A673 (cell line): ENCODE measurements at regions not wholly inside any gene's neighbourhood (a gene's known extent, or its start where the extent isn't known, plus 50 kb on each side); places are given as distances from the start of the nearest gene placed in this dataset.

Experiments used
- BruUV-seq: library from RNA; stranded (reverse); fragments of 400-500 nt; replicated peaks from 2 replicates; lab custom pipeline; 2021; lab: Mats Ljungman, UMichigan
- CTCF ChIA-PET: fragments of 300-600 bp; sonication (Branson Sonifier 250); formaldehyde crosslinking; loops from one replicate; lab custom pipeline; 2022; ENCODE audit warnings: antibody characterized with exemption; lab: Charles Lee
- POLR2A ChIA-PET: fragments of 300-600 bp; sonication (Branson Sonifier 250); formaldehyde crosslinking; loops from one replicate; lab custom pipeline; 2022; ENCODE audit warnings: antibody characterized with exemption; ENCODE audit not compliant: low non-redundant PET; lab: Charles Lee
- DNase-seq: peaks from one replicate; pipeline ENCODE4 v3.0.0-alpha.2; 2015; ENCODE audit warnings: low spot score
- H3K27ac ChIP-seq: fragments of 200-600 bp; sonication (generic); 2 replicates; pipeline ENCODE4 v1.5.1; 2016; ENCODE audit warnings: mixed run types, low read depth, mild to moderate bottlenecking, mixed read lengths, antibody characterized with exemption, low read length; ENCODE audit not compliant: poor library complexity, severe bottlenecking
- H3K27me3 ChIP-seq: fragments of 200-600 bp; sonication (generic); replicated peaks from 2 replicates; pipeline ENCODE4 v1.6.1; 2017; ENCODE audit warnings: mixed run types, low read depth, mild to moderate bottlenecking, mixed read lengths, antibody characterized with exemption, low read length; ENCODE audit not compliant: insufficient read depth, poor library complexity
- H3K36me3 ChIP-seq: fragments of 200-600 bp; sonication (generic); 2 replicates; pipeline ENCODE4 v1.6.1; 2016; ENCODE audit warnings: mixed run types, mild to moderate bottlenecking, mixed read lengths, antibody characterized with exemption, low read length; ENCODE audit not compliant: insufficient read depth, poor library complexity, severe bottlenecking
- H3K4me1 ChIP-seq: fragments of 200-600 bp; sonication (generic); 2 replicates; pipeline ENCODE4 v1.6.1; 2017; ENCODE audit warnings: mixed run types, mild to moderate bottlenecking, mixed read lengths, antibody characterized with exemption, low read length; ENCODE audit not compliant: insufficient read depth, poor library complexity, severe bottlenecking
- H3K4me3 ChIP-seq: fragments of 200-600 bp; sonication (generic); 2 replicates; pipeline ENCODE4 v1.5.1; 2016; ENCODE audit warnings: low read depth, mixed run types, mild to moderate bottlenecking, mixed read lengths, low read length; ENCODE audit not compliant: poor library complexity, severe bottlenecking
- H3K9me3 ChIP-seq: fragments of 200-600 bp; sonication (generic); 2 replicates; pipeline ENCODE4 v1.6.1; 2016; ENCODE audit warnings: mixed run types, low read depth, mild to moderate bottlenecking, mixed read lengths, antibody characterized with exemption, low read length; ENCODE audit not compliant: poor library complexity, severe bottlenecking
- CTCF ChIP-seq: fragments of 300-800, 200-600 bp; sonication (generic); conservative IDR thresholded peaks from 2 replicates; pipeline ENCODE4 v1.5.1; 2017; ENCODE audit warnings: low read depth, mild to moderate bottlenecking, antibody characterized with exemption, low read length, moderate library complexity, mixed read lengths
- EZH2 ChIP-seq: fragments of 200-600 bp; sonication (generic); IDR thresholded peaks from 2 replicates; pipeline ENCODE4 v1.6.1; 2017; ENCODE audit warnings: borderline replicate concordance, low read depth, mild to moderate bottlenecking, mixed read lengths, antibody characterized with exemption, low read length; ENCODE audit not compliant: poor library complexity, severe bottlenecking
- intact Hi-C: fragments of 100-400 bp; cut with micrococcal nuclease; formaldehyde crosslinking; loops from one replicate; pipeline ENCODE4 v1.10.0; 2022; ENCODE audit not compliant: unreplicated experiment

GRCh38 chr1:78348496-78349284 lies 142.1 kb upstream of the PTGFR start:
- no peak for DNase-seq
- intact Hi-C loops: no loop called here
- CTCF ChIA-PET: no interaction called here

GRCh38 chr1:78351551-78352216 lies 139.1 kb upstream of the PTGFR start:
- no peak overlapping the region for H3K4me3 ChIP-seq
- H3K27me3 ChIP-seq: no peaks in the 10 kb centered on the region
- no peaks in the 10 kb centered on the region for H3K4me1 ChIP-seq
- POLR2A ChIA-PET: no interaction called here
- intact Hi-C loops: no loop called here
- no peak overlapping the region for H3K27ac ChIP-seq
- H3K9me3 ChIP-seq: no peaks in the 10 kb centered on the region
- no peak for DNase-seq
- CTCF ChIA-PET: no interaction called here
- no peaks in the 10 kb centered on the region for H3K36me3 ChIP-seq
- BruUV-seq: no TSS peak
- TF ChIP-seq CTCF (no peak), EZH2 (no peak)

More at GRCh38 chr1:78348496-78349284, 142.1 kb upstream of the PTGFR start:
- H3K9me3 ChIP-seq: no peaks in the 10 kb centered on the region
- no peak overlapping the region for H3K27ac ChIP-seq
- no peaks in the 10 kb centered on the region for H3K27me3 ChIP-seq
- H3K4me1 ChIP-seq: no peaks in the 10 kb centered on the region
- no peaks in the 10 kb centered on the region for H3K36me3 ChIP-seq
- POLR2A ChIA-PET: no interaction called here
- no TSS peak for BruUV-seq
- TF ChIP-seq EZH2 (no peak), CTCF (no peak)
- H3K4me3 ChIP-seq: no peak overlapping the region

- no TSS peak for BruUV-seq
- no peak overlapping the region for H3K27ac ChIP-seq
- intact Hi-C loops: no loop called here
- DNase-seq: no peak
- ChIA-PET POLR2A (no interaction called here), CTCF (no interaction called here)
- TF ChIP-seq EZH2 (no peak), CTCF (no peak)
- H3K4me3 ChIP-seq: no peak overlapping the region
- no peaks in the 10 kb centered on the region for H3K9me3 ChIP-seq
- no peaks in the 10 kb centered on the region for H3K4me1 ChIP-seq
- no peaks in the 10 kb centered on the region for H3K36me3 ChIP-seq
- no peaks in the 10 kb centered on the region for H3K27me3 ChIP-seq
These were observed 135.1 kb upstream of the PTGFR start for GRCh38 chr1:78355656-78356055.
